ENCODE measurements at regions not wholly inside any gene's neighbourhood (a gene's known extent, or its start where the extent isn't known, plus 50 kb on each side); places are given as distances from the start of the nearest gene placed in this dataset.

DNA sequence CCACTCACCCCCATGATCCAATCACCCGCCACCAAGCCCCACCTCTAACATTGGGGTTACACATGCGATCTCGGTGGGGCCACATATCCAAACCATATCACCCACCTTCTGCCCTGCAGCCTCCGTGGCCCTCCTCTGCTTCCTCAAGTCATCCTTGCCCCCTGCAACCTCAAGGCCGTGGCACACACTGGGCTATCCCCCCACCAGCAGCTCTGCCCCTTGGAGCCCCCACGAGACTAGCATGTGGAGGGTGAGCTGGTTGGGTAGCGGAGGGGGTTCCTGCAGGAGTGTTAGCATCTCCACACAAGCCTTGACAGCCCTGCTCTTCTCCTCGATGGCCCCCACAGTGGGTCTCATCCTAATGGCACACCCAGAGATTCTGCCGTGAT is 100.8 kb downstream of the TOMM20 start:
- no peak overlapping the region for H3K4me3 ChIP-seq (ENCODE audit: control insufficient read depth, low read depth, low read length)
- DNase-seq (ENCODE audit: low read depth): no peak
- TF ChIP-seq, protein P1, sequence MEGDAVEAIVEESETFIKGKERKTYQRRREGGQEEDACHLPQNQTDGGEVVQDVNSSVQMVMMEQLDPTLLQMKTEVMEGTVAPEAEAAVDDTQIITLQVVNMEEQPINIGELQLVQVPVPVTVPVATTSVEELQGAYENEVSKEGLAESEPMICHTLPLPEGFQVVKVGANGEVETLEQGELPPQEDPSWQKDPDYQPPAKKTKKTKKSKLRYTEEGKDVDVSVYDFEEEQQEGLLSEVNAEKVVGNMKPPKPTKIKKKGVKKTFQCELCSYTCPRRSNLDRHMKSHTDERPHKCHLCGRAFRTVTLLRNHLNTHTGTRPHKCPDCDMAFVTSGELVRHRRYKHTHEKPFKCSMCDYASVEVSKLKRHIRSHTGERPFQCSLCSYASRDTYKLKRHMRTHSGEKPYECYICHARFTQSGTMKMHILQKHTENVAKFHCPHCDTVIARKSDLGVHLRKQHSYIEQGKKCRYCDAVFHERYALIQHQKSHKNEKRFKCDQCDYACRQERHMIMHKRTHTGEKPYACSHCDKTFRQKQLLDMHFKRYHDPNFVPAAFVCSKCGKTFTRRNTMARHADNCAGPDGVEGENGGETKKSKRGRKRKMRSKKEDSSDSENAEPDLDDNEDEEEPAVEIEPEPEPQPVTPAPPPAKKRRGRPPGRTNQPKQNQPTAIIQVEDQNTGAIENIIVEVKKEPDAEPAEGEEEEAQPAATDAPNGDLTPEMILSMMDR (IDR thresholded peaks at IDR 0.05; ENCODE audit: control insufficient read depth, insufficient read depth, low read depth, low read length, missing control alignments): no peak

DNA sequence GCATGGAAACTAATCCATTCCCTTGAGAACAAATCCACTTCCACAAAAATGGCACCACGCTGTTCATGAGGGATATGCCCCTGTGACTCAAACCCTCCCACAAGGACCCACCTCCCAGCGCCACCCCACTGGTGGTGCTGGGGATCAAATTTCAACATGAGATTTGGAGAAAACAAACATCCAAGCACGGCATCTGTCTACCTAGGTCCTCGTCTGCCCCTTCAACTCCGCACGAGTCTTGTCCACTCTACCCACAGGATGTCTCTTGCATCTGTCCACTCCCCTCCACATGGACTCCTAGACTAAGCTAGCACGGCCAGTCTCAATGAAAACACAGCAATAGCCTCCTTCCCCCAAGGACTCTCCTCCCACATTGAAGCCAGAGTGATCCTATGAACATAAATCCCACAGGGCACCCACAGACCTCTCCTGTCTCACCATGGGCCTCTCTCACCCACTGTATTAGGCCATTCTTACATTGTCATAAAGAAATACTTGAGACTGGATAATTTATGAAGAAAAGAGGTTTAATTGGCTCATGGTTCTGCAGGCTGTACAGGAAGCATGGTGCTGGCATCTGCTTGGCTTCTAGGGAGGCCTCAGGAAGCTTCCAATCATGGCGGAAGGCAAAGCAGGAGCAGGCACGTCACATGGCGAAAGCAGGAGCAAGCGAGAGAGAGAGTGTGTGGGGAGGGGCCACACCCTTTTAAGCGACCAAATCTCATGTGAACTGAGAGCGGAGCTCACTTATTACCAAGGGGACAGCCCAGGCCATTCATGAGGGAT is 101.4 kb downstream of the TOMM20 start:
- TF ChIP-seq, protein P1 (IDR thresholded peaks at IDR 0.05; ENCODE audit: control insufficient read depth, insufficient read depth, low read depth, low read length, missing control alignments): no peak
- DNase-seq (ENCODE audit: low read depth): no peak
- H3K4me3 ChIP-seq (ENCODE audit: control insufficient read depth, low read depth, low read length): no peak overlapping the region

DNA sequence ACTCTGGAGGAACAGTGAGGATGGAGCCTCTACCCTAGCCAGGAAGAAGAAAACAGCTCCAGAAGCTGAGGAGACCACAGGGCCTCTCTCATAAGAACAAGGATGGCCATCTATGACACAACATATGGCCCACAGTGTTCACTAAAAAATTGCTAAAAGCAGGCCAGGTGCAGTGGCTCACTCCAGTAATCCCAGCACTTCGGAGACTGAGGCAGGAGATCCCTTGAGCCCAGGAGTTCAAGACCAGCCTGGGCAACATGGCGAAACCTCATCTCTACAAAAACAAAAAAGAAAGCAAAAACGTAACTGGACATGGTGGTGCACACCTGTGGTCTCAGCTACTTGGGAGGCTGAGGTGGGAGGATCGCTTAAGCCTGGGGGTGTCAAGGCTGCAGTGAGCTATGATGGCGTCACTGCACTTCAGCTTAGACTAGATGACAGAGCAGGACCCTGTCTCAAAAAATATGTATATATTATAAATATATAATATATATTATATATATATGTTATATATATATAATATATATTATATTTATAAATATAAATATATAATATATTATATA is 103.1 kb downstream of the TOMM20 start:
- DNase-seq (ENCODE audit: low read depth): no peak
- no peak overlapping the region for H3K4me3 ChIP-seq (ENCODE audit: control insufficient read depth, low read depth, low read length)
- TF ChIP-seq, protein P1 (IDR thresholded peaks at IDR 0.05; ENCODE audit: control insufficient read depth, insufficient read depth, low read depth, low read length, missing control alignments): no peak

DNA sequence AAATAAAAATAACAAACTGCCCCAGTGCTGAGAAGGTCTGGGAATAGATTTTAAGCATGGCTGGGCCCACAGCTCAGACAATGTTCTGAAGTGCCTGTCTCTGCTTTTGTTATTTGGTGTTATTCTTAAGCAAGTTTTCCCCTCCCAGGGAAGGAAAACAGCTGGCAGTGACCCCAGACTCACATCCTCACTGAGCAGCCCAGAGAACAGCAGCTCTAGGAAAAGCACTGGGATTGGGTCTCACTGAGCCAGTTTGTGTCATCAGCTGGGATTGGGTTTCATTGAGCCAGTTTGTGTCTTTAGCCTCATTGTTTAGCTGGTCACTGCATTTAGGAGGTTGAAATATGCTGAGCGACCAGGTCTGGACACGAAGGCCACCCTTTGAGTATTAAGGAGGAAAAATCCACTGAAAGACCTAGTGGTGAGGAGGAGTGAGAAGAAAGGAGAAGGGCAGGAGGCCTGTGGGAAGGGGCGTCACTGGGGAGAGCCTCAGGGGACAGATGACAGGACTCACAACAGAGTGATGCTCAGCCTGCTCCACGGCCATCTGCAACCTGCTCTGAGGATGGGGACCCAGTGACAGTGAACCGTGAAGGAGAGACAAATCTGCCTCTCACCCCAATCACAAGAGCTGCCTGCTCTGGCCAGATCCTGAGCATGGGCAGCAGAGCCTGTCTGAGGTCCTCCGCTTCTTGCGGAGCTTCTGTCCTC is 103.8 kb downstream of the TOMM20 start:
- H3K4me3 ChIP-seq (ENCODE audit: control insufficient read depth, low read depth, low read length): no peak overlapping the region
- DNase-seq (ENCODE audit: low read depth): no peak
- TF ChIP-seq, protein P1 (IDR thresholded peaks at IDR 0.05; ENCODE audit: control insufficient read depth, insufficient read depth, low read depth, low read length, missing control alignments): no peak

DNA sequence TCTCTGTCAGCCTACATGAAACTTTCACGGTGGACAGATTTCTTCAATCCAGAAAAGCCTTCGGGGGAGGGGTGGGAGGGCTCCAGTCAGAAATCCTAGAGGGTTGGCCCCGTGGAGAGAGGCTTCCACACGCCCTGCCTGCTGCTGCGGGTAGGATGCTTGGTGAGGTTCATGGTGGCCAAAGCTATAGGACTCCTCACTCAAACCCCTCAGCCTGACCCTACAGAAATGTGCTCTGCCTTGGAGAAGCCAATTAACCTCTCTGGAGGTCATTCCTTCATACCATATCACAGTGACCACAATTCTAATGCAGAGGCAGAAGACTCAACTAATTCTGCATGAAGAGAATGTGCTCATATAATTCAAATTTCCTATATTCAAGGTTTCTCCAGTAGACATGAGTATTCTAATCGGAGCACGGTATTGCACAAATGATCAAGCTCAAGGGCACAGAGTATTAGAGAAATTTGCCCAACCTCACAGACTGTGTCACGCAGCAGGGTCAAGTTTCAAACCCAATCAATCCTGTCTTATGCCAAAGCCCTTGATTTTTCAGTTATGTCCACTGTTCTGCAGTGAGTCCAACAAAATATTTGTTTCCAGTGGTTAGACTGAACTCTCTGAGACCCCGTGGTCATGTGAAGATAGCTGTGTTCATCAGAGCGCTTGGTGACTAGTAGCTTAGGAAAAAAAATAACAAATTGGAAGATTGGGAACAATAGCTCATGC is 104.8 kb downstream of the TOMM20 start:
- TF ChIP-seq, protein P1 (IDR thresholded peaks at IDR 0.05; ENCODE audit: control insufficient read depth, insufficient read depth, low read depth, low read length, missing control alignments): no peak
- no peak overlapping the region for H3K4me3 ChIP-seq (ENCODE audit: control insufficient read depth, low read depth, low read length)
- no peak for DNase-seq (ENCODE audit: low read depth)

DNA sequence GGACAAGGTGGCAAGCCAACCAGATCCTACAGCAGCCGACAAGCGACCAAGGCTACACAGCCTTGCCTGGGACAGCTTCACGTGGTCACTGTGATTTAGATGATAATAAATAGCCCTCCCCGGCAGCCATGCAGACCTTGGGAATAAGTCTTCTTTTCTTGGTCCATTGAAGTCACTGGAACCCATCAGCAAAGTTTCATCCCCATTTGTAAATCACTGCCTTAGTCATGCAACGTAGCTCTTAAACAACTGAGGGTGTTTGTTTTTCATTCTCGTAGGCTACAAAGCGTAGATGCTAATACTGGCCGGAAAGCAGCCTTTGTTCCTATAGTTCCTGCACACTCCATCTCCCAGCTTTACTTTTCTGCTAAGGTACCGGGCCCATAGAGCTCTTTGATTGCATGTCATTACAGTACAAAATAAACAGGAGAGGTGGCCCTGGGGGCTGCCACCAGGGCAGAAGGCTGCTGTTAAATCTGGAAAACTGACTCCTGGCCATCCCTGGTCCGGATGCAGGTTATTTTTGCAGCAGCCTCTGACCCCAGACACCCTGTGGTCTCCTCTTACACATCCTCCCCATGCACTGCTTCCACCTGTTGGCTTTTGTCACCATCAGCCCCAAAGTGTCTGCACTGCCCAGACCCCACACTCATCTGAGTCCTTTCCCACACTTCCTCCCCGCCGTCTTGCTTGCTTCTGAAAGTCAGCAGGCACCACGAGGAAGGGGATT is 105.5 kb downstream of the TOMM20 start:
- TF ChIP-seq, protein P1 (IDR thresholded peaks at IDR 0.05; ENCODE audit: control insufficient read depth, insufficient read depth, low read depth, low read length, missing control alignments): no peak
- DNase-seq (ENCODE audit: low read depth): no peak
- H3K4me3 ChIP-seq (ENCODE audit: control insufficient read depth, low read depth, low read length): no peak overlapping the region
